ENCODE measurements at regions not wholly inside any gene's neighbourhood (a gene's known extent, or its start where the extent isn't known, plus 50 kb on each side); places are given as distances from the start of the nearest gene placed in this dataset.

DNA sequence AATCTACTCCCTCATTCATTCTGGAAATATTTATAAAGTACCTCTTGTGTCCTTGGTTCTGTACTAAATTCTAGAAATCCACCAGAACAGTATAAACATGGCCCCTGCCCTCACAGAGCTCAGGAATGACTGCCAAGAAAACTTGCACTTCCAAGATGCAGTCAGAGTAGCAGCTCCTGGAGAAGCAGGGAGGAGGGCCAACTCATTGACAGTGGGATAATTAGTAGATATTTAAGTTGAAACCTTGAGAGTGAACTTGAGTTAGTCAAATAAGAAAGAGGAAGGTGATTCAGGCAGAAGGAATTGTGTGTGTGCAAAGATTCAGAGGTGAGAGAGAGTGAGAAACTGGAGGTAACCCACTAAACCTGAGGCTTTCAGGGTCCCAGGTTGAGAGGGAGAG, 182.2 kb upstream of the INHBA start:
- TF ChIP-seq, protein P1, sequence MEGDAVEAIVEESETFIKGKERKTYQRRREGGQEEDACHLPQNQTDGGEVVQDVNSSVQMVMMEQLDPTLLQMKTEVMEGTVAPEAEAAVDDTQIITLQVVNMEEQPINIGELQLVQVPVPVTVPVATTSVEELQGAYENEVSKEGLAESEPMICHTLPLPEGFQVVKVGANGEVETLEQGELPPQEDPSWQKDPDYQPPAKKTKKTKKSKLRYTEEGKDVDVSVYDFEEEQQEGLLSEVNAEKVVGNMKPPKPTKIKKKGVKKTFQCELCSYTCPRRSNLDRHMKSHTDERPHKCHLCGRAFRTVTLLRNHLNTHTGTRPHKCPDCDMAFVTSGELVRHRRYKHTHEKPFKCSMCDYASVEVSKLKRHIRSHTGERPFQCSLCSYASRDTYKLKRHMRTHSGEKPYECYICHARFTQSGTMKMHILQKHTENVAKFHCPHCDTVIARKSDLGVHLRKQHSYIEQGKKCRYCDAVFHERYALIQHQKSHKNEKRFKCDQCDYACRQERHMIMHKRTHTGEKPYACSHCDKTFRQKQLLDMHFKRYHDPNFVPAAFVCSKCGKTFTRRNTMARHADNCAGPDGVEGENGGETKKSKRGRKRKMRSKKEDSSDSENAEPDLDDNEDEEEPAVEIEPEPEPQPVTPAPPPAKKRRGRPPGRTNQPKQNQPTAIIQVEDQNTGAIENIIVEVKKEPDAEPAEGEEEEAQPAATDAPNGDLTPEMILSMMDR (conservative IDR thresholded peaks at IDR 0.05 in 1 of 2, IDR thresholded peaks at IDR 0.05 in 1 of 2; ENCODE audit: low read depth in 1 of 2, low read length in 2 of 2) = no peak
- TF ChIP-seq EZH2 (IDR thresholded peaks at IDR 0.05; ENCODE audit: low read length, missing control alignments) = no peak

All from fibroblast of lung (primary cell).